SU-DHL-6 (cell line): ENCODE measurements at regions not wholly inside any gene's neighbourhood (a gene's known extent, or its start where the extent isn't known, plus 50 kb on each side); places are given as distances from the start of the nearest gene placed in this dataset.

ENCODE experiments used
- CTCF ChIP-seq: fragments of 200-600 bp; sonication (generic); IDR thresholded peaks from one replicate; pipeline ENCODE4 v1.5.1; 2017; ENCODE audit warnings: antibody characterized with exemption, mild to moderate bottlenecking, low read length, moderate library complexity; ENCODE audit not compliant: insufficient read depth, poor library complexity, severe bottlenecking
- EZH2phosphoT487 ChIP-seq: fragments of 200-600 bp; sonication (generic), shearing (Covaris generic); conservative IDR thresholded peaks from 2 replicates; pipeline ENCODE4 v1.6.1; 2018; ENCODE audit warnings: mild to moderate bottlenecking, antibody characterized with exemption, low read length, moderate library complexity, mixed read lengths

DNA sequence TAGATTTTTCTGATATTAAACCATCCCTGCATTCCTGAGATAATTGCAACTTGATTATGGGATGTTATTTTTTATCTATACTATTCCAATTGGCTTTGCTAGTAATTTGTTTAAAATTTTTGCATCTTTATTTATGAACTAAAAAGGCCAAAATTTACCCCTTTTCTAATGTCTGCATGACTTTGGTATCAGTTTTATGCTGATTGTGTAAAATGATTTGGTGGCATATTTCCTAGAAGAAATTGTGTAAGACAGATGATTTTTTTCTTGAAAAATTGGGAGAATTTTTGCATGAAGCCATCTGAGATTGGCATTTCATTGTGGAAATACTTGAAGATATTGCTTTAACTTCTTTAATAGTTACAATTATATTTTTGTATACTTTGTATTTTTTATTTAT is 183.8 kb upstream of the TBL1XR1 start:
- no peak for TF ChIP-seq CTCF
- TF ChIP-seq EZH2phosphoT487: no peak
